NT2/D1 (cell line): ENCODE measurements at regions not wholly inside any gene's neighbourhood (a gene's known extent, or its start where the extent isn't known, plus 50 kb on each side); places are given as distances from the start of the nearest gene placed in this dataset.

ENCODE experiments used
- YY1 ChIP-seq: IDR thresholded peaks from 2 replicates; pipeline ENCODE4 v1.6.1; 2011; ENCODE audit not compliant: insufficient read length, insufficient read depth
- ZNF274 ChIP-seq: IDR thresholded peaks from 2 replicates; pipeline ENCODE4 v1.6.1; 2011; ENCODE audit warnings: mild to moderate bottlenecking, low read depth, low read length

GRCh38 chr3:46078712-46079400 is 51.6 kb upstream of the XCR1 start:
- TF ChIP-seq ZNF274 = no peak
- TF ChIP-seq YY1 = no peak
